Ureter (tissue), 1 donor: ENCODE measurements at regions not wholly inside any gene's neighbourhood (a gene's known extent, or its start where the extent isn't known, plus 50 kb on each side); places are given as distances from the start of the nearest gene placed in this dataset.
"Not testable (repeated sequence)": the region's sequence is repeated elsewhere in the genome, so short reads cannot be mapped to it uniquely, and the experiment has no call there.

ENCODE experiments used
- DNase-seq: peaks from one replicate; pipeline ENCODE4 v3.0.0-alpha.2; 2020; ENCODE audit warnings: low spot score
- donor health status: DM: yes; HTN: yes; CAD: no.

DNA sequence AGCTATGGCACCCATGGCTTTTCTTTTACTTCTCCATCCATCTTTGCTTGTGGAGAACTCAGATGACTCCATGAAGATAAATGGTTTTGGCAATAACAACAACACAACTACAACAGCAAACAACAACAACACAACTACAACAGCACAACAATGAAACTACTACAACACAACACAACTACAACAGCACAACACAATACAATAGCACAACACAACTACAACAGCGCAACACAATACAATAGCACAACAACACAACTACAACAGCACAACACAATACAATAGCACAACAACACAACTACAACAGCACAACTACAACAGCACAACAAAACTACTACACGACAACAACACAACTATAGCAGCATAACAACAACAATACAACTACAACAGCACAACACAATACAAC, 569.4 kb downstream of the TOX3 start:
- DNase-seq: not testable (repeated sequence)

GRCh38 chr16:51971184-51971583, 575.8 kb downstream of the TOX3 start:
- DNase-seq: no peak

- DNase-seq: no peak
Measured at GRCh38 chr16:51968749-51969148, 578.2 kb downstream of the TOX3 start.

- no peak for DNase-seq
Measured at GRCh38 chr16:51967646-51968045, 579.3 kb downstream of the TOX3 start.

DNA sequence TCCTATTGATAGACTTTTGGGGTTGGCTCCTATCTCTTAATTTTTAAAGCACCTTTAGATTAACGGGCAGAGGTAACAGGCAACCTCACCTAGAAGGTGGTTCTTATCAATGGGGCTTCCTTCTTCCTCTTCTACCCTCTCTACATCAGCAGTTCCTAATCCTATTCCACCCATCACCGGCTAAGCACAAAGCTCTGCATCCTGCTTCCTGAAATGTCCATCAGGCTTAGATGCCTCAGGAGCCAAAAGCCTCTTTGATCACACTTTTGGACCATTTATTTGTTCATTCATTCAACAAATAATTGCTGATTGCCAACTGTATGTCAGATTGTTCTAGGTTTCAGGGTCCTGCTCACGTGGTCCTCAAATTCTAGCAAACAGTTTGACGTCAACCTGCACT, 586.0 kb downstream of the TOX3 start:
- DNase-seq: no peak

GRCh38 chr16:51953286-51953985, 593.5 kb downstream of the TOX3 start:
- DNase-seq: no peak

- DNase-seq: no peak
Measured at GRCh38 chr16:51952500-51952899, 594.4 kb downstream of the TOX3 start.

DNA sequence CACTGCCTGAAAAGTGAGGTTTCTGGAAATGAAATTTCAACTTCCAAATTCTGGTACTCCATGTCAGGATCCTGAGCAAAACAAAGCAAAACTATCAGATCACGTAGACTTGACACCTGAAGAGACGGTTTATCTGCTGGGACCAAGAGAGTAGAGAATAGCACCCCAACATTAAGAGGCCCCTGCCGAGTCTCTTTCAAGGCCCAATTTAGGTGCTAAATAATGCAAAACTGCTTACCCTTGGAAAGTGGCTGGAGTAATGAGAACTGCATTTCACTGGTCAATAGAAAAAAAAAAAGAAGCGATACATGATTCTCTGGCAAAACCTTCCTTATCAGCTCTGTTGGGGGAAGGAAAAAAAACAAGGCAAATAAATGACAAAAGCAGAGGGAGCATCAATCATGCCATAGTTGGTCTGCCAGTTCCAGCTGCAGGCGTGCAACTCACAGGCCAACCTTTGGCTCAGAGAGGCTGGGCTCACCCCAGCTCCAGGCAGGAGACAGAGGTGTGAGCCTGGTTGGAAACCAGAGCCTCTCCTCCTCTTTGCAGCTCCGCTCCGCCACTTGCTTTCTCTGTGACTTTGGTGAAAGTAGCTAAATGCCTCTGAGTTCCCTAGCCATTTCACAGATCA, 595.2 kb downstream of the TOX3 start:
- no peak for DNase-seq

DNA sequence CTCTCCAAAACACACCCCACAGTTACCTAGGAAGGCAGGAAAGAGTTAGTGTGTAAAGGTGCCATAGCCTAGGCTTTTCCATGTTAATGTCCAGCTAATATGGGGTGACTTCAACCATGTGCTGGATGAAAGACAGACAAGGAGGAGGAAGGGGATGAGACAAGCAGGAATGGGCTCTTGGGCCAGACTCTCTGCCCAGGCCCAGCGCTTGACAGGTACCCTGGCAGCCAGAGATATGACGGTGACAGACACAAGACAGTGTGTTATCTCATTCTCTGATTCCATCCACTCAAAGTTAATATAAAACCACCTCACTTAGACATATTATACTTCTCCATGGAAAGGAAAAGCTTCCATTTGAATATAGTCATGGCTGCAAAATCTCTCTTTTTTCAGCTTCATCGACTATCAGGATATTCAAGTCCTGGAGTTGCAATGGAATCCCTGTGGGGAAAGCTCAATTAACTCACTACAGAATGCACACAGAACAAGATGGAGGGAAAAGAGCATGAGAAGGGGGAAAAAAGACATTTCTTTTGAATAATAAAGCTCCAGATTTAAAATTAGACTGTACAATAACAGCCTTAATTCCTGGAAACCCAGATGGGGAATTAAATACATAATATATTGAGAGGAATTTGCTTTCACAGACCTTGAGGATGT, 596.7 kb downstream of the TOX3 start:
- no peak for DNase-seq

- DNase-seq: no peak
Measured at GRCh38 chr16:51949282-51949681, 597.7 kb downstream of the TOX3 start.

- DNase-seq: no peak
Measured at GRCh38 chr16:51941412-51941811, 605.5 kb downstream of the TOX3 start.

- DNase-seq: no peak
Measured at GRCh38 chr16:51940183-51940582, 606.8 kb downstream of the TOX3 start.

DNA sequence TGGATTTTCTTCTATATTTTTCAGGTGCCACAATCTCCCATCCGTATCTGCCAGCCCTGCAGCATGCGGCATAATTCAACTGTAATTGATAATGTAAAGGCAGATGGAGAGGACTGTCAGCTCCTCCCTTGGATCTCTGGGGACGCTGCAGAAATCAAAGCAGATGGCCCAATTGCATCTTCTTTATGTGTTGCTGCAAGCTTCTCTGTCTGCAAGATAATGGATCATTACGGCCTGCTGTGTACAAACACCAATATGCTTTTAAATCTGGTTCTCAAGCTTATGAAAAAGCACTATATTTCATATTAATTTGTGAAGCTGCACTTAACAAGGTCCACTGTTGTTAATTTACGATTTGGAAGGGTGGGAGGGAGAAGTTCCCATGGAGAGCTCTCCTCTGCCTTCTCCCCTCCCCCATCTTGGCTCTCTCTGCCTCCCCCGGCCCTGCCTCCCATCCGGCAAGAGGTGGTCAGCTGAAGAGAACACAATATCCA, 607.5 kb downstream of the TOX3 start:
- DNase-seq: no peak

DNA sequence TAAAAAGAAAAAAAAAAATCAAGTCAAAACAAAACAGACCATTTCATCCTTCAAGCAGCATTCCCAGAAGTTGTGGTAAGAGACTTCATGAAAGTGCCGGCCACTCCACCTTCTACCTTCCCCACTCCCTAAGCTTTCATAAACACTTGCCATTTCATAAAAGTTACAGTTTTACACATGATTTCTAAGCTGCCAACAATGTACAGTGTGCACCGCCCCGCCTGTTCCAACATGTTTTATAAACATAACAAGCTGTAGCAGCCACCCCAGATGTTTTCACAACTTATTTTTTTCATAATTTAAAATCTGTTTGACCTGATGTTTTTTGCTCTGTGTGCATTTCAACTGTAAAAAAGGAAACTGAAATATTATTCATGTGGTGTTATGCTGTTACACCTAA, 608.1 kb downstream of the TOX3 start:
- no peak for DNase-seq

- no peak for DNase-seq
Measured at GRCh38 chr16:51937771-51938170, 609.2 kb downstream of the TOX3 start.

- DNase-seq: no peak
Measured at GRCh38 chr16:51936846-51937245, 610.1 kb downstream of the TOX3 start.

DNA sequence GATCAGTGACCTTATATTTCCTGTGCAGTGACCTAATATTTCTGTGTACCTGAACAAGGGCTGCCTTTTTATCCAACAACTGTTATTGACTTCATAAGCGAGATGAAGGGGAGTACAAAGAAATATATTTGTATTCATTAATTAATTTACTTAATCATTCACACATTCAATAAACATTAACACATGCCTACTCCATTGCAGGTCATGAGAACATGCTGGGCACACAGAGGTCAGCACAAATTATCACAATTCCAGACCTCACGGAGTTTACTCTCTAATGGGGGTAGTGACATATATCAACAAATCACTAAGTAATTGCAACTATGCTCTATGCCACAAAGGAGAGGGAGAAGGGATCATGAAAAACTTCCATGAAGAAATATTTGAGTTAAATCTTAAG, 614.6 kb downstream of the TOX3 start:
- no peak for DNase-seq

GRCh38 chr16:51931653-51932052, 615.3 kb downstream of the TOX3 start:
- no peak for DNase-seq

DNA sequence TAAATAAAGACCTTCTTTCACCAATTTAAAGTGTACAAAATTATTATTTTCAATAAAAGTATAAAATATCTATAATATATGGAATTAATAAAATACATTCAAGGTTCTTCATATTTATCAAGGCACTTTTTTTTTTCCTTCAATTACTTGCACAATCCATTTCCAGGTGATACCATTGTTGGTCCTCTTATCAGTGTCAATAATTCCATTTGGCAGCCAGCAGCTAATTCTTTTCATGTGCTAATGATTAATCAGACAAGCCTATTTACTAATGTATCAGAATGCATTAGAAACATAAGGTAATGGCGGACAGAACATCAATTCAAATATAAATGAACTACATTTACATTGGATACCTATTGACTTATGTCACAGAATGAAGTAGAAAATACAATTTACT, 622.2 kb downstream of the TOX3 start:
- no peak for DNase-seq

- DNase-seq: no peak
Measured at GRCh38 chr16:51922476-51922875, 624.5 kb downstream of the TOX3 start.

- DNase-seq: no peak
Measured at GRCh38 chr16:51919736-51920135, 627.2 kb downstream of the TOX3 start.

DNA sequence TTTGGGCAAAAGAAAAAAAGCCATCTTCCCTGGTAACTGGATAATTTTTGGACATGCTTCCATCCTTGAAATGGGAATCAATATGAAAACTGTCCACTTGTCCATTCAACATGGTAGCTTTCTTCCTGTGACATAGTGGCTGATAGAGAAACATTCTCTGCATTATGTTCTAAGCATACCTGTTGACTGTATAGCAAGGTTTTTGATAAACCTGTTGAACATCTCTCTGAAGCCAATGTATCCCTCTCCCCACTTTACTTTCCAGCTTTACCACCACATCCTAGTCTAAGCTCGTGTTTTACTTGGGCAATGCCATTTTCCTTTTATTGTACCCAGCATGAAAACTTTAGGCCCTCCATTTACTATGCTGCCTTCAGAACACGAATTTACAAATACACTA, 630.1 kb downstream of the TOX3 start:
- DNase-seq: no peak

DNA sequence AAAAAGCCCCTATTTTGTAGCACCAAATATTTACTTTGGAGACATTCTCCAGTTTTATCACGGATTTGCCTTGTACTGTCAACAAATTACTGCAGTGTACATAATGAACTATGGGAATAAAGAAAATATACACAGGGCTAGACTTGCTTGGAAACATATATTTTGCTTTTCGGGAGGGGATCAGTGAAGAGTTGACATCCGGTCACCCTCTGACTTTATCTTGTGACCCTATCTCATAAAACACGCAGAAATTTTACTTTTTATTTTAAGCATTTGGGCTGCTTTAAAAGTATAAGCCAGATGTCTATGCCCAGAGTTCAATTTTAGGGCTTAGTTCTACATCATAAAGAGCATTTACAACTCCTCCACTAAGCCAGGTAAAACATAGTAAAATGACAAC, 630.7 kb downstream of the TOX3 start:
- no peak for DNase-seq
